SK-N-SH (cell line): ENCODE measurements at regions not wholly inside any gene's neighbourhood (a gene's known extent, or its start where the extent isn't known, plus 50 kb on each side); places are given as distances from the start of the nearest gene placed in this dataset.

Source experiments
- CHD2 ChIP-seq: fragments of 150-350 bp; IDR thresholded peaks from 2 replicates; pipeline ENCODE4 v1.6.1; 2018; ENCODE audit warnings: low read length; ENCODE audit not compliant: partially characterized antibody
- CTCF ChIP-seq: fragments of 200-600 bp; sonication (generic); IDR thresholded peaks from 2 replicates; pipeline ENCODE4 v1.6.1; 2017; ENCODE audit warnings: antibody characterized with exemption, mild to moderate bottlenecking, moderate library complexity
- ELF1 ChIP-seq: IDR thresholded peaks from 2 replicates; pipeline ENCODE4 v1.4.0; 2012
- GABPA ChIP-seq: IDR thresholded peaks from 2 replicates; pipeline ENCODE4 v1.4.0; 2012; ENCODE audit warnings: low read depth, mild to moderate bottlenecking
- NFIC ChIP-seq: IDR thresholded peaks from 2 replicates; pipeline ENCODE4 v1.4.0; 2012; ENCODE audit warnings: borderline replicate concordance
- POLR2AphosphoS5 ChIP-seq: IDR thresholded peaks from 2 replicates; pipeline ENCODE4 v1.6.1; 2012; ENCODE audit warnings: low read depth, low read length
- RAD21 ChIP-seq: IDR thresholded peaks from 2 replicates; pipeline ENCODE4 v1.6.1; 2012; ENCODE audit warnings: mild to moderate bottlenecking, low read length
- ZBTB33 ChIP-seq: IDR thresholded peaks from 2 replicates; pipeline ENCODE4 v1.4.0; 2012; ENCODE audit warnings: low read depth, borderline replicate concordance

GRCh38 chr16:86384263-86384649, 126.1 kb upstream of the FOXF1 start:
- TF ChIP-seq ZBTB33 (no peak), RAD21 (no peak), CTCF (no peak), ELF1 (no peak), GABPA (no peak), POLR2AphosphoS5 (no peak), NFIC (no peak), CHD2 (no peak)
